Right lobe of liver (tissue), 4 donors: ENCODE measurements at regions not wholly inside any gene's neighbourhood (a gene's known extent, or its start where the extent isn't known, plus 50 kb on each side); places are given as distances from the start of the nearest gene placed in this dataset.

Experiments used
- CTCF ChIP-seq, 4 donors: fragments of 200-600 bp in 3 of 4; fragments of 450-650 bp in 1 of 4; IDR thresholded peaks; one replicate each; pipeline versions ENCODE4 v1.5.1 to v1.8.0; 2016 to 2022; ENCODE audit warnings: antibody characterized with exemption in 4 of 4, mild to moderate bottlenecking in 2 of 4
- POLR2A ChIP-seq: fragments of 450-650 bp; IDR thresholded peaks from one replicate; pipeline ENCODE4 v1.6.1; 2017; ENCODE audit warnings: antibody characterized with exemption, mild to moderate bottlenecking
- donor health status: DM: no; HTN: no; CAD: no.
- donor health status: DM: no; HTN: no; CAD: no.
- donor health status: DM: no; HTN: yes; CAD: no.

GRCh38 chr16:59522826-59523225, 788.7 kb upstream of the GOT2 start:
- no peak for TF ChIP-seq POLR2A
- no peak for TF ChIP-seq CTCF (IDR thresholded peaks at IDR 0.05)
